HUDEP-2 (cell line): ENCODE measurements at regions not wholly inside any gene's neighbourhood (a gene's known extent, or its start where the extent isn't known, plus 50 kb on each side); places are given as distances from the start of the nearest gene placed in this dataset.

Experiments
- DNase-seq, 76 experiments: peaks; one replicate each; lab custom pipeline; 2025; ENCODE audit not compliant: unreplicated experiment in 76 of 76; lab: John Stamatoyannopoulos, UW

GRCh38 chr5:141800617-141801016 is 77.6 kb downstream of the PCDH1 start:
- no peak for DNase-seq

DNA sequence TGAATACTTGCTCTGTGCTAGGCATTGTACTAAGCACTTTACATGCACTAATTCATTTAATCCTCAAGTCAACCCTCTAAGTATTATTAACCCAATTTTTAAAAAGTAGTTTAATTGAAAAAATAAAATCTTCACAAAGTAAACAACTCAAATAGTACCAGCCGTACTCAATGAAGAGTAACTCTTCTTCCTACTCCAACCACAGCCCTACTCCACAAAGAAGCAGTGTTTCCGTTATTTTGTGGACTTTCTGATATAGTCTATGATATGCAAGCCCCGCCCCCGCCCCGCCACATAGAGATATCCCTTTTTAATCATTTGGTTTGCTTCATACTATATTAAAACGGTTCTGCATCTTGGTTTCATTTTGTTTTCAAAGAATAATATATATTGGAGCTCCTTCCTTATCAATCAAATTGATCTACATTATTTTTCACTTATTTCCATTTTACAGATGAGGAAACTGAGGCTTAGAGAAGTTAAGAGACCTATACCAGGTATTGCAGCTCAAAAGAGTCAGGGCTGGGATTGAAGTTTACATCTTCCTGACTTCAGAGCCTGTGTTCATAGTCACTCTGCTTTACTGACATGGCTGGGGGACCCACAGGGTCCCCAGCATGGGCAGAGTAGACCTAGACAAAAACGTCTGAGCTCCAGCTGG is 78.6 kb downstream of the PCDH1 start:
- no peak for DNase-seq

- DNase-seq: no peak
Measured at GRCh38 chr5:141797425-141797824, 80.8 kb downstream of the PCDH1 start.

GRCh38 chr5:141795421-141795820 is 82.8 kb downstream of the PCDH1 start:
- no peak for DNase-seq

DNA sequence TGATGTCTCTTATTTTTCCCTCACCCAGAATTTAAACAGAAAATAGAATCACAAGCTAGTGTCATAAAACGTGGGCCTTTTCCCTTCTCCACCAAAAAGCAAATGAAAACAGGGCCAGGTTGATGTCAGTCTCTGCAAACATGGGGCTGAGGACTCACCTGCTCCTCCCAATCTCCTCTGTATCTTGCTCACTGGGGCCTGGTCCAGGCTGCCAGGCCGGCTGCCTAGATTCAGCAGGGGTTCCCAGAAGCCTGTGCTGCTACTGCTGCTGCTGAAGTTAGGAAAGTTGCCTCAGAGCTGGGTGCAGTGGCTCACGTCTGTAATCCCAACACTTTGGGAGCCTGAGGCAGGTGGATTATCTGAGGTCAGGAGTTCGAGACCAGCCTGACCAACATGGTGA is 84.3 kb downstream of the PCDH1 start:
- no peak for DNase-seq

GRCh38 chr5:141793403-141793802 is 84.8 kb downstream of the PCDH1 start:
- DNase-seq: no peak

DNA sequence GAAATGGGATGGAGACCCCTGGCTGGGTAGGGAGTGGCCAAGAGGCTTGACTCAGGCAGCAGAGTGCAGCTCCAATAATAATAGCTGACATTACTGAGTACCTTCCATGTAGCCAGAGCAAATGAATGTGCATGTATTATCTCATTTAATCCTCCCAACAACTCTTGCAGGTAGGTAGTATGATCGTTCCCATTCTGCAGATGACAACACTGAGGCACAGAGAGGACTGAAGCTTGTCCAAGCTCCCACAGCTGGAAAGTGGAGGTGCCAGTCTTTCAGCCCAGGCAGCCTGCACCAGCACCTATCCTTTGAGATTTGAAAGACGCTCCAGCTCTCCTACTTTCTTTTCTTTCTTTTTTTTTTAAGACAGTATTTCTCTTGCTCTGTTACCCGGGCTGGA is 87.6 kb downstream of the PCDH1 start:
- DNase-seq: no peak

DNA sequence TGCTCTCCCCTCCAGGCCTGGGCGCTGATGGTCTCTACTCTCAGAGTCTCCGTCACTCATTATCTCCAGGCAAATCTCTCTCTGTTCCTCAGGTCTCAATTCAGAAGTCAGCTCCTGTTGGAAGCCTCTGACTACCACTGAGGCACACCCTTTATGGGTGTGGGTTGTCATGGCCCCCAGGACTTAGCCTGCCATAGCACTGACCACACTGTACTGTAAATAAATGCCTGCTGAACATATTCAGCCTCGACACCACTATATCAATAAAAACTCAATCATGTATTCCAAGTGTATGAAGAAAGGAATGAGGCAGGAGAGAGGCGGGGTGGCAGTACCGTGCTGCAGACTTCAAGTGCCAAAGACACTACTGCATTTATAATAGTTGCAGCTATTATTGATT is 88.9 kb downstream of the PCDH1 start:
- no peak for DNase-seq

- DNase-seq: no peak
Measured at GRCh38 chr5:141788296-141788970, 89.8 kb downstream of the PCDH1 start.

DNA sequence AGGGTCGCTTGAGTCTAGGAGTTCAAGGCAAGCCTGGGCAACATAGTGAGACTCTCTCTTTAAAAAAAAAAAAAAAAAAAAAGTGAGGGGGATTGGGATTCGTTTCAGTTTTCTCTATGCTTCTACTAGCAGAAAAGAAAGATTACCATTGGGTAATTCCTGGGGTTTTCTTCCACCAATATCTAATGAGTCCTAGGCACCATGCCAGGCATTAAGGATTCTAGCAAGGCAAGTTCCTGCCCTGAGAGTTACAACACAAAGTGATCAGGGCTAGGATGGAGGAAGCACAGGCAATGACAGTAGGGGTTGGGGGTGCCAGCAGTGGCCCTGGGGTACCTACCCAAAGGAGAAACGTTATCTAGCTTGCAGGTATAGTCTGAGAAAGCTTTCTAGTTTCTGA is 90.8 kb downstream of the PCDH1 start:
- DNase-seq: no peak

DNA sequence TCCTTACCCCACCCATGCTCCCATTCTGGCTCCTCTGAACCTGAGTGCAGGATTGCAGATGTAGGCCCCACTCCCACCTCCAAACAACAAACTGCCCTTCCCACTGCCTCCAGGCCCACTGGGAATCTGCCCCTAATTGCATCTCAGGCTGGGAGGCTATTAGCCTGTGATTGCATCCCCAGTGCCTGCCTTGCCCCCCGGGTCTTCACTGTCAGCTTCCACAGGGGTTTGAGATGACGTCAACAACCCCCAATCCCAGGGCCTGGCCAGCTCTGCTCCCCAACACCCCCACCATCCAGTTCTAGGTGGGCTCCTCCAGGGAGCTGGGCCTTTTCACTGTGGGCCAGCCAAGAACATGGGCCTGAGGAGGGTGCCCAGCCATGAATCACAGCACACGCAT is 91.5 kb downstream of the PCDH1 start:
- no peak for DNase-seq

GRCh38 chr5:141785711-141786110 is 92.5 kb downstream of the PCDH1 start:
- no peak for DNase-seq

- no peak for DNase-seq
Measured at GRCh38 chr5:141785135-141785534, 93.1 kb downstream of the PCDH1 start.

DNA sequence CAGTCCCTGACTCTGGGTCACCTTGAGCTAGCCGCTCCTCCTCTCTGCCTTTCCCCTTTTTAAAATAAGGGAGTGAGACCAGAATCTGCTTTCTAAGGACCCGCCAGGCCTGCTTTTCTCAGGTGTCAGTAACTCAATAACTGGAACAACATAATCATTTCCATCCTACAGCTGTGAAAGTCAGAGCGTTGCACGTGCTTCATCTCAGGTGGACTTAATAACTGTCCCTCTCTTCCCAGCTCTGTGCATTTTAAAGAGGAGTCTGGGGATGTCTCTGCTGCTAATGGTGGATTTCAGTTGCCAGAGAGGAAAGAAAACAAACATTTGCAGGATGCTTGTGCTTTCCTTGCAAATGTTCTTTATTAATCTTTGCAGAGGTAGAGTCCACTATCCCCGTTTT is 93.7 kb downstream of the PCDH1 start:
- no peak for DNase-seq

DNA sequence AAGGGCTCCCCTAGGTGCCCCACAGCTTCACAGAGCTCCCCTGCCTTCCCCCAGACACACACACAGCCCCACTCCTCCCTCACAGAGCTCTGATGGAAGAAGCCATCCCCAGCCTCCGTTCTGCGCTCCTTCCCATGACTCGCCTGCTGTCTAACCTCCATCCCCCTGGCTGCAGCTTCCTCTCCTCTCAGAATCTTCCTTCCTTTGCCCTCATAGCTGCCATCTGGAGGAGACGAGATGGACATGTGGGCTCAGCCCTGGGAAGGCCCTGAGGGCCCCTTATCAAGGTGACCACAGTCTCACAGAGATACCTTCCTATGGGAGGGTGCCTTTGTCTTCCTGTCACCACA is 94.3 kb downstream of the PCDH1 start:
- no peak for DNase-seq

DNA sequence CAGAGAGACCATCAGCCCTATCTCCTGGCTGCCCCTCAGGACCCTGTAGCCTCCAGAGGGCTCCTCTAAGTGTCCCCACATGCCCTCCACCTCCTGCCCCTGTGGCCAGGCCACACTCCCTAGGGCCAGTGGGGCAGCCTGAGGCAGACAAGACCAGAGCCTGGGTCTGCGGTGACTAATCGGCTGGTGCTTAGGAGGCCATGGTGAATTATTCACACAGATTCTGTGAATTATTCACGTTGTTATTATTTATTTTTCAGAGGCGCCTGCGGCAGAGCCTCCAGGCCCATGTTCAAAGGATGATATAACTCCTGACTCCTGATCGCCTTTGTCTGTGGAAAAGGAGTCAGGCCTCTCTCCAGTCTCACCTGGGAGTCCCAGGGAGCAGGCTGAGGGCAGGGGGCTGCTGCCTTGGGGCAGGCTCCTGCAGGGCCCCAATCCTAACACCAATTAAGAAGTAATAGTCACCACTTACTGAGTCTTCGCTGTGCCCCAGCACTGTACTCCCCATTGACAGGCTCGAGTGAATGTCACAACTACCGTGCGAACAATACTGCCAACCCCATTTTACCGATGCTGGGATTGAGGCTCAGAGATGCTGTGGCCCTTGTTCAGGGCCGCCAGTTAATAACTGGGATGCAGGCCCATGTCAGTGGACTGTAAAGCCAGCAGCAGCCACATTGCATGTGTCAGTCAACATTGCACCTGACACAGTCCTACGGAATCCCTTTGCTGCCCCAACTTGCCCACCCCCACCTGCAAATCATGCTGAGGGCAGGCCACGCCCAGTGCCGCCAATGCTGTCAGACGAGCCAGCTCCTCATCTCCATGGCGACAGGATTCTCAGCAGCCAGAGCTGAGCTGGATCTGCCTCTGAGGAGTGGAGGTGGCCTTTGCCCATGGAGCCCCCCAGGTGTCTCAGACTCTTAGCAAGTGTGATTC is 94.9 kb downstream of the PCDH1 start:
- DNase-seq: no peak

- no peak for DNase-seq
Measured at GRCh38 chr5:141781910-141782309, 96.3 kb downstream of the PCDH1 start.

DNA sequence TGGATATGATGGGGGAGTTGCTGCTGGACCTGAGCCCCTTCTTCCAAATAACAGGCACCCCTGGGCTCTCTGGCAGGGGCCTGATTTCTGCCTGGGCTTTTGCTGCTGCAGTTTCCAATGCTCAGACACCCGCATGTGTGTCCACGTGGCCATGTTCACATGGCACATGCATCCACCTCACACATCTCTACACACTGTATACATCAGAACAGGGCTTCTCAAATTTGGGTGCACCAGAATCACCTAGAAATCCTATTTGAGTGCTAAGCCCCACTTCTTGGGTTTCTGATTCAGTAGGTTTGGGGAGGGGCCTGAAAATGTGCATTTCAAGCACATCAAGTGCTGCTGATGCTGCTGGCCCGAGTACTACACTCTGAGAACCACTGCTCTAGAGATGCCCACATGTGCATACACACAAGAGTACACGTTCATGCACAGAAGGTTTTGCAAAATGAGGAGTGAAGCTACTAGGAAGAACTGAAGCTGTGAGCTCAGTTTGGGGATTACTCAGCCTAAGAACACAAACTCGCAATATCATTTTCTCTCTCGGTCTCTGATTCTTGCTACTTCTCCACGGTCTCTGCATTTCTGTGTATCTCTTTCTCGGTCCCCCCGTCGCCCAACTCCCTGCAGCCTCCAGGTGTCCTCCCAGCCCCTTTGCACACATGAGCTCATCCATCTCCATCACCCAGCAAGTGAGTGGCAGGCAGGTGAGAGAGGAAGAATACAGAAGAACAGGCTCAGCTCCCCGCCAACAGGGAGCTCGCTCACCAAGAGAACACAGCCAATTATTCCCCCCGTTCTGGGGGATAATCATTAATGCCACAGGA is 97.0 kb downstream of the PCDH1 start:
- DNase-seq: no peak

- no peak for DNase-seq
Measured at GRCh38 chr5:141780240-141780951, 97.8 kb downstream of the PCDH1 start.

GRCh38 chr5:141779503-141779973 is 97.5 kb upstream of the ARAP3 start:
- DNase-seq: no peak
